ENCODE measurements at regions not wholly inside any gene's neighbourhood (a gene's known extent, or its start where the extent isn't known, plus 50 kb on each side); places are given as distances from the start of the nearest gene placed in this dataset.
"Not testable (repeated sequence)": the region's sequence is repeated elsewhere in the genome, so short reads cannot be mapped to it uniquely, and the experiment has no call there.

- H3K27me3 Mint-ChIP-seq (ENCODE audit: unreplicated experiment), result peaks cover 3% of the 10 kb centered on the region
- H3K4me3 Mint-ChIP-seq (ENCODE audit: unreplicated experiment), result no peak overlapping the region
- H3K27ac Mint-ChIP-seq (ENCODE audit: unreplicated experiment), result no peak overlapping the region
- H3K9me3 Mint-ChIP-seq (ENCODE audit: unreplicated experiment), result peaks cover 2% of the 10 kb centered on the region
- no peaks in the 10 kb centered on the region for H3K4me1 Mint-ChIP-seq (ENCODE audit: low read depth, unreplicated experiment)
- H3K36me3 Mint-ChIP-seq (ENCODE audit: unreplicated experiment), result no peaks in the 10 kb centered on the region
- no peak for TF ChIP-seq CTCF (IDR thresholded peaks at IDR 0.05; ENCODE audit: partially characterized antibody, unreplicated experiment)
- DNase-seq, result no peak
Measured at GRCh38 chr15:26224266-26224665, 361.1 kb upstream of the ATP10A start.

- Mint-ChIP-seq H3K4me3 (ENCODE audit: unreplicated experiment) (no peak overlapping the region), H3K4me1 (ENCODE audit: low read depth, unreplicated experiment) (no peaks in the 10 kb centered on the region), H3K9me3 (ENCODE audit: unreplicated experiment) (peaks cover 2% of the 10 kb centered on the region), H3K27ac (ENCODE audit: unreplicated experiment) (no peak overlapping the region), H3K27me3 (ENCODE audit: unreplicated experiment) (peaks cover 3% of the 10 kb centered on the region), H3K36me3 (ENCODE audit: unreplicated experiment) (no peaks in the 10 kb centered on the region)
- TF ChIP-seq CTCF (IDR thresholded peaks at IDR 0.05; ENCODE audit: partially characterized antibody, unreplicated experiment), result no peak
- no peak for DNase-seq
Measured at GRCh38 chr15:26223720-26224119, 360.6 kb upstream of the ATP10A start.

- DNase-seq, result no peak
- H3K36me3 Mint-ChIP-seq (ENCODE audit: unreplicated experiment), result no peaks in the 10 kb centered on the region
Measured at GRCh38 chr15:26222781-26223180, 359.7 kb upstream of the ATP10A start.

GRCh38 chr15:26217043-26217442 is 353.9 kb upstream of the ATP10A start:
- not testable (repeated sequence) for H3K27me3 Mint-ChIP-seq (ENCODE audit: unreplicated experiment); H3K36me3 Mint-ChIP-seq (ENCODE audit: unreplicated experiment); H3K9me3 Mint-ChIP-seq (ENCODE audit: unreplicated experiment); DNase-seq; H3K4me1 Mint-ChIP-seq (ENCODE audit: low read depth, unreplicated experiment); H3K4me3 Mint-ChIP-seq (ENCODE audit: unreplicated experiment); H3K27ac Mint-ChIP-seq (ENCODE audit: unreplicated experiment)

More at GRCh38 chr15:26222781-26223180, 359.7 kb upstream of the ATP10A start:
- Mint-ChIP-seq H3K27me3 (ENCODE audit: unreplicated experiment) (peaks cover 3% of the 10 kb centered on the region), H3K27ac (ENCODE audit: unreplicated experiment) (no peak overlapping the region), H3K9me3 (ENCODE audit: unreplicated experiment) (no peaks in the 10 kb centered on the region), H3K4me1 (ENCODE audit: low read depth, unreplicated experiment) (no peaks in the 10 kb centered on the region), H3K4me3 (ENCODE audit: unreplicated experiment) (no peak overlapping the region)
- no peak for TF ChIP-seq CTCF (IDR thresholded peaks at IDR 0.05; ENCODE audit: partially characterized antibody, unreplicated experiment)

- no peaks in the 10 kb centered on the region for H3K36me3 Mint-ChIP-seq (ENCODE audit: unreplicated experiment)
- peaks cover 4% of the 10 kb centered on the region for H3K9me3 Mint-ChIP-seq (ENCODE audit: unreplicated experiment)
- no peak overlapping the region for H3K4me3 Mint-ChIP-seq (ENCODE audit: unreplicated experiment)
- H3K4me1 Mint-ChIP-seq (ENCODE audit: low read depth, unreplicated experiment), result no peaks in the 10 kb centered on the region
- no peaks in the 10 kb centered on the region for H3K27me3 Mint-ChIP-seq (ENCODE audit: unreplicated experiment)
- DNase-seq, result no peak
- no peak for TF ChIP-seq CTCF (IDR thresholded peaks at IDR 0.05; ENCODE audit: partially characterized antibody, unreplicated experiment)
- no peak overlapping the region for H3K27ac Mint-ChIP-seq (ENCODE audit: unreplicated experiment)
Measured at GRCh38 chr15:26214290-26214689, 351.2 kb upstream of the ATP10A start.

- Mint-ChIP-seq H3K27me3 (ENCODE audit: unreplicated experiment) (no peaks in the 10 kb centered on the region), H3K4me3 (ENCODE audit: unreplicated experiment) (no peak overlapping the region), H3K27ac (ENCODE audit: unreplicated experiment) (no peak overlapping the region), H3K36me3 (ENCODE audit: unreplicated experiment) (peaks cover 4% of the 10 kb centered on the region), H3K4me1 (ENCODE audit: low read depth, unreplicated experiment) (no peaks in the 10 kb centered on the region), H3K9me3 (ENCODE audit: unreplicated experiment) (peaks cover 4% of the 10 kb centered on the region)
- TF ChIP-seq CTCF (IDR thresholded peaks at IDR 0.05; ENCODE audit: partially characterized antibody, unreplicated experiment), result no peak
- DNase-seq, result no peak
Measured at GRCh38 chr15:26213427-26213826, 350.3 kb upstream of the ATP10A start.
